Muscle of leg (tissue), 3 donors: ENCODE measurements at regions not wholly inside any gene's neighbourhood (a gene's known extent, or its start where the extent isn't known, plus 50 kb on each side); places are given as distances from the start of the nearest gene placed in this dataset.
"Not testable (repeated sequence)": the region's sequence is repeated elsewhere in the genome, so short reads cannot be mapped to it uniquely, and the experiment has no call there.

ENCODE experiments used
- DNase-seq: peaks from one replicate; pipeline ENCODE4 v3.0.0; 2013
- H3K27ac ChIP-seq: one replicate; pipeline ENCODE4 v1.5.1; 2013; ENCODE audit warnings: mild to moderate bottlenecking, low read length, control low read depth
- H3K27me3 ChIP-seq: one replicate; pipeline ENCODE4 v1.6.1; 2013; ENCODE audit warnings: low read length; ENCODE audit not compliant: control insufficient read depth, insufficient read depth
- H3K36me3 ChIP-seq: one replicate; pipeline ENCODE4 v1.6.1; 2013; ENCODE audit warnings: low read length; ENCODE audit not compliant: control insufficient read depth, insufficient read depth
- H3K4me1 ChIP-seq: one replicate; pipeline ENCODE4 v1.6.1; 2013; ENCODE audit warnings: low read length; ENCODE audit not compliant: control insufficient read depth, insufficient read depth
- H3K4me3 ChIP-seq: one replicate; pipeline ENCODE4 v1.5.1; 2013; ENCODE audit warnings: low read length, control low read depth
- H3K9me3 ChIP-seq: replicated peaks from 2 replicates; pipeline ENCODE4 v1.6.1; 2013; ENCODE audit warnings: low read depth, low read length; ENCODE audit not compliant: control insufficient read depth
- WGBS: methylation state at CpG from one replicate; pipeline ENCODE4 v1.1.5; 2013; ENCODE audit warnings: missing lambda C conversion rate; ENCODE audit not compliant: insufficient coverage; 5-methylcytosine and 5-hydroxymethylcytosine counted together

GRCh38 chr10:59975918-59976317 is 69.6 kb upstream of the CCDC6 start:
- H3K36me3 ChIP-seq, H3K4me3 ChIP-seq, DNase-seq, H3K27me3 ChIP-seq, H3K4me1 ChIP-seq, H3K27ac ChIP-seq, H3K9me3 ChIP-seq: not testable (repeated sequence)
- no CpG with 5 or more reads among the region's 1 CpG for WGBS

DNA sequence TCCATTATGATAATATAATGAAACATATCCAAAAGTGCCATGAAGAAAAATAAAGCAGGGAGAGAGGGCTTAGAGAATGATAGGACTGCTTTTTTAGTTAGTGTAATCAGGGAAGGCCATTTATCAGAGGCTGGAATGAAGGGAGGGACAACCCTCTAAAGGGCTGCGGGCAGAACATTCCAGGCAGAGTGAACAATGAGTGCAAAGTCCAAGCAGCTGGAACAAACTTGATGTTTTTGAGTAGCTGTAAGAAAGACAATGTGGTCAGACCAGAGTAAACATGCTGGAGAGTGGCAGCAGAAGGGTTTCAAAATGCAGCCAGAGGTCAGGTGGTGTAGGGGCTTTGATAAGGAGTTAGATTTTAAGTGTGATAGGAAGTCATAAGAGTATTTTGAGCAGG is 65.6 kb upstream of the CCDC6 start:
- Histone ChIP-seq H3K27me3 (no peaks in the 10 kb centered on the region), H3K9me3 (peaks cover 2% of the 10 kb centered on the region), H3K4me3 (no peak overlapping the region), H3K36me3 (no peaks in the 10 kb centered on the region), H3K27ac (no peak overlapping the region), H3K4me1 (no peaks in the 10 kb centered on the region)
- no peak for DNase-seq
- 65% methylated on average over 1 of the region's 1 CpG for WGBS

DNA sequence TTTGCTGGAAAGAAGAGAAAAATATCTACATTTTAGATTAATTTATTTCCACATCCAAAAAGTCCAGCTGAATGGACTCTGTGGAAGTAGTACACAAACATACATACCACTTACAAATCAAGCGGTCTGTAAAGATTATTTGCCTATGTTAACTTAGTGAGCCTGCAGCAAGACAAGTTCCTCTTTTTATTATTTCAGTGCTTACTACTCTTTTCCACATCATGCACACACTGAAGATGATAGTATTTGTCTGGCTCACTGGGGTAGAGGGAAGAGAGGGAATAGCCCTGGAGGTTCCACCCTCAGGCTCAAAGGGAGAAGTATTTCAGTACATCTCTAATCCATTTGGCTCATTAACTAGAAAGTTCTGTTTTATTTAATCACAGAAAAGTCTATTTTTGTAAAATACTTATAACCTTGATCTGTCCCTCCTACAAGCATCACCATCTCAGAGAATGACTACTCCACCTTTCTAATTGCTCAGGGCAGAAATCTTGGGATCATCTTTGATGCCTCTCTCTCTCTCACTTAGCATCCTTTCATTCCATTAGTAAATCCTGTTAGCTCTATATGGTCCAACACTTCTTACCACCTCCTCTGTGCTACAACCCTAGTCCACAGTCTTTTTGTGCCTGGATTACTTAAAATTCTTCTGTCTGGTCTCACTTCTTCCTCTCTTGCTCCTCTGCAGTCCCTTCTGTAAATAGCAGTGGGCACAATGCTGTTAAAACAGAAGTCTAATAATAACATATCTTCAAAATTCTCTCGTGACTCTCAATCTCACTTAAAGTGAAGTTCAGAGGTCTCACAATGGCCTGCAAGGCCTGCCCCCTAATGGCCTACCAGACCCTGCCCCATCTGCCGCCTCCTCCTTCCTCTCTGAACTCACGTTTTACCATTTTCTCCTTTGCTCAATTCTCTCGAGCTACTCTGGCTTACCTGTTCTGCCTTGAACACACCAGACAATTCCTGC is 64.3 kb upstream of the CCDC6 start:
- H3K27ac ChIP-seq, result no peak overlapping the region
- no peak overlapping the region for H3K4me3 ChIP-seq
- H3K36me3 ChIP-seq, result no peaks in the 10 kb centered on the region
- H3K9me3 ChIP-seq, result no peaks in the 10 kb centered on the region
- DNase-seq, result peak; percentile 36
- no peaks in the 10 kb centered on the region for H3K27me3 ChIP-seq
- 46% methylated on average over 4 of the region's 5 CpGs for WGBS
- H3K4me1 ChIP-seq, result no peaks in the 10 kb centered on the region

DNA sequence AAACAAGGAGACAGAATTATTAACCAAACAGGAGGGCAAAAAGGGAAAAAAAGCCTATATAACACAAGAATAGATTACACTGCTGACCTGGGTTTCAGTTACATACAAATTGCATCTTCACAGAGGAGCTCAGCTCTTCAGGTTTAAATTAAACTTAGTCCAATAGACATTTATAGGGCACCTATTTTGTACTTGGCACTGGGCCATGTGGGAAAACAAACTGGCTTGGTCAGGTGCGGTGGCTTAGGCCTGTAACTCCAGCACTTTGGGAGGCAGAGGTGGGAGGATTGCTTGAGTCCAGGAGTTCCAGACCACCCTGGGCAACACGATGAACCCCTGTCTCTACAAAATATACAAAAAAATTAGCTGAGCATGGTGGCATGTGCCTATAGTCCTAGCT is 62.3 kb upstream of the CCDC6 start:
- H3K4me3 ChIP-seq, result no peak overlapping the region
- no peak for DNase-seq
- no CpG with 5 or more reads among the region's 2 CpGs for WGBS
- no peaks in the 10 kb centered on the region for H3K4me1 ChIP-seq
- H3K27ac ChIP-seq, result no peak overlapping the region
- no peaks in the 10 kb centered on the region for H3K27me3 ChIP-seq
- no peaks in the 10 kb centered on the region for H3K9me3 ChIP-seq
- no peaks in the 10 kb centered on the region for H3K36me3 ChIP-seq

DNA sequence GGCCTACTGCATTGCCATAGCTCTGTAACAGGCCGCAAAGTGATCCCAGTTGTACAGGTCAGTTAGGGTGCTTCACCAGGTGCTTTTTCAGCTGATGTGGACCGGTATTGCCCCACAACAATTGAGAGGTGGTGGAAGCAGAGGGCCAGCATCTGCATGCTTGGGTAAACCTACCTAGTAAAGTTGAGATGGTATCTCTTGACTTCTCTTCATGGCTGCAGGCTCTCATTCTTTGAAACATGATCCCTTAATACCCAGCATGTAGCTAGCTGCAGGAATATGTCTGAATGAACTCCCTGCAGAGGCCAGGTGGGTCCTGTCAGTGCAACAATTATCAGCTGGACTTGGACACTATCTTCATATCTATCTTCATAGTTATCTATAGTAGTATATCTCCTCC is 60.7 kb upstream of the CCDC6 start:
- Histone ChIP-seq H3K4me3 (no peak overlapping the region), H3K9me3 (no peaks in the 10 kb centered on the region), H3K4me1 (no peaks in the 10 kb centered on the region), H3K27me3 (no peaks in the 10 kb centered on the region), H3K36me3 (no peaks in the 10 kb centered on the region), H3K27ac (no peak overlapping the region)
- WGBS, result no CpG with 5 or more reads among the region's 2 CpGs
- DNase-seq, result no peak

DNA sequence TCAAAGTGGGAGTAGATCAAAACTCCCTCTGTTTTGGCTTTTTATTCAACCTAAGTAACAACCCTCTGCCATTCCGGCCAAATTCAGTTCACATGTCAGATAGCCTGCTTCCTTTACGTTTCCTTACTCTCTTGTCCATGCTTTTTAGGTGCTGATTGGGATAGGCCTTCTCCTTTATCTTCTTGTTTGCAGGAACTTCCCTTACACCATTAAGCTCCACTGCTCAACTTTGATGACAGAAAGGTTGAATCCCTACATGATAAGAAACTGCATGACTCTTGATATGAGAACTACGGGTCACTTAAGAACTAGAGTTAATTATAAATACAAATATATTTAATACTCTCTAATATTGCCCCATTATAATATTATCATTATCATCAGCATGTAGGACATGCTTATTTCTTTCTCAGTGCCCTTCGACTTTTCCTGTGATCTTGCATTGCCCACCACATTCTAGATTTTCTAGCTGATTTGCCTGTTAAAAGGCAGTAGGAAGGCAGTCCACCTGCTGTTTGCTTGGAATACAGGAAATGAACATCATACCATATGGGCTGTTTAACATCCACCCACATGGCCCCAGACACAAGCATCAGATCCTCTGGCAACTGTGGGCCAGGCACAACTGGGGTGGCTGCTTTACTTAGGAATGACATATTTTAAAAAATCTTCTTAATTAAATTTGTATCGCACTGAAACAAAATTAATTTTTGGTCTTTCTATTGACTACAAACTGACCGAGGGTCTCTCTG is 59.7 kb upstream of the CCDC6 start:
- WGBS, result 60% methylated on average over 1 of the region's 6 CpGs
- no peaks in the 10 kb centered on the region for H3K4me1 ChIP-seq
- no peak overlapping the region for H3K27ac ChIP-seq
- no peaks in the 10 kb centered on the region for H3K36me3 ChIP-seq
- H3K27me3 ChIP-seq, result no peaks in the 10 kb centered on the region
- no peak for DNase-seq
- H3K9me3 ChIP-seq, result no peaks in the 10 kb centered on the region
- no peak overlapping the region for H3K4me3 ChIP-seq

- Histone ChIP-seq H3K4me3 (no peak overlapping the region), H3K36me3 (no peaks in the 10 kb centered on the region), H3K27me3 (no peaks in the 10 kb centered on the region), H3K27ac (no peak overlapping the region), H3K9me3 (no peaks in the 10 kb centered on the region), H3K4me1 (no peaks in the 10 kb centered on the region)
- 83% methylated on average over 2 of the region's 4 CpGs for WGBS
- DNase-seq, result peak; percentile 3
Observed at GRCh38 chr10:59962756-59963155, 56.4 kb upstream of the CCDC6 start.

- no peaks in the 10 kb centered on the region for H3K9me3 ChIP-seq
- H3K27me3 ChIP-seq, result no peaks in the 10 kb centered on the region
- H3K4me3 ChIP-seq, result no peak overlapping the region
- no peak for DNase-seq
- no peak overlapping the region for H3K27ac ChIP-seq
- H3K36me3 ChIP-seq, result no peaks in the 10 kb centered on the region
- H3K4me1 ChIP-seq, result no peaks in the 10 kb centered on the region
Observed at GRCh38 chr10:59960751-59961150, 54.4 kb upstream of the CCDC6 start.

- no peaks in the 10 kb centered on the region for H3K36me3 ChIP-seq
- H3K4me3 ChIP-seq, result no peak overlapping the region
- H3K4me1 ChIP-seq, result no peaks in the 10 kb centered on the region
- 40% methylated on average over 1 of the region's 4 CpGs for WGBS
- no peaks in the 10 kb centered on the region for H3K27me3 ChIP-seq
- H3K27ac ChIP-seq, result no peak overlapping the region
- H3K9me3 ChIP-seq, result no peaks in the 10 kb centered on the region
- no peak for DNase-seq
Observed at GRCh38 chr10:59959504-59960018, 53.2 kb upstream of the CCDC6 start.

GRCh38 chr10:59958882-59959281 is 52.5 kb upstream of the CCDC6 start:
- Histone ChIP-seq H3K4me1 (no peaks in the 10 kb centered on the region), H3K9me3 (no peaks in the 10 kb centered on the region), H3K27ac (no peak overlapping the region), H3K27me3 (no peaks in the 10 kb centered on the region), H3K4me3 (no peak overlapping the region), H3K36me3 (no peaks in the 10 kb centered on the region)
- DNase-seq, result no peak
- 83% methylated on average over 4 of the region's 5 CpGs for WGBS
